Fibroblast of the aortic adventitia (primary cell): ENCODE measurements at regions not wholly inside any gene's neighbourhood (a gene's known extent, or its start where the extent isn't known, plus 50 kb on each side); places are given as distances from the start of the nearest gene placed in this dataset.

ENCODE experiments used
- DNase-seq: peaks from one replicate; pipeline ENCODE4 v3.0.0-alpha.2; 2010; ENCODE audit warnings: low read depth
- H3K4me3 ChIP-seq: 2 replicates; pipeline ENCODE4 v1.5.1; 2011; ENCODE audit warnings: low read depth, mild to moderate bottlenecking, control low read depth, low read length, moderate library complexity
- CTCF ChIP-seq: IDR thresholded peaks from 2 replicates; pipeline ENCODE4 v1.5.1; 2011; ENCODE audit warnings: mild to moderate bottlenecking, low read length, control low read depth, inconsistent platforms; ENCODE audit not compliant: insufficient read depth

- no peak for DNase-seq
- TF ChIP-seq CTCF: no peak
- H3K4me3 ChIP-seq: no peak overlapping the region
These were observed 358.7 kb upstream of the MAF start for GRCh38 chr16:79959226-79959625.

DNA sequence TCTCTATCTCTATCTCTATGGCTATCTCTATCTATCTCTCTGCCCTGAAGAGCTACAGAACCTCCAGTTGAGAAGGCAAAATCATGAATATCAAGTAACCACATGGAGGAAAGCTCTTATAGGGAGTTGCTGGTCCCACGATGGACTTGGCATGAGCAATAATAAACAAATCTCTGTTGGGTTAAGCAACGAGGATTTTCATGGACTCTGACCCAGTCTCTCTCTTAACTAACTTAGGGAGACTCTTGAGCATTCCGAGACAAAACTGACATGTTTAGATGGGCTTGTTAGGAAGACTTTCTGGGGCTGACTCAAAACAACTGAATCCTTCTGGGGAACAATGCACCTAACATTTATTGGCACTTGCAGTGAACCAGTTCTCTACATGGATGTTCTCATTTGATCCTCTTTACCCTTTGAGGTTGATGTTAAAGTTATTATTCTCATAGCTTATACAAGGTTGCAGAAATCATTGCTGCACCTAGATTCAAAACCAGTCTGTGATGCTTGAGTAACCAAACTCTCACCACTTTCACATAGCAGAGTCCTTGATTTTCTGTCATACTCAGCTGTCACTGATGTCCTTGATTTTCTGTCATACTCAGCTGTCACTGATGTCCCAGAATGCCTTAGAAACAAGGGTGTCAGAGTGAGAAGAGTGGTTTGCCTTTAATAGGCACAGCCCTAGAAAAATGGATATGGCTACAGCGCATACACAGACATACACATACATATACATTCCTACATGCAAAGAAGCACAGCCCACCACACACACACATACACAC lies 354.6 kb upstream of the MAF start:
- no peak overlapping the region for H3K4me3 ChIP-seq
- no peak for DNase-seq
- no peak for TF ChIP-seq CTCF

DNA sequence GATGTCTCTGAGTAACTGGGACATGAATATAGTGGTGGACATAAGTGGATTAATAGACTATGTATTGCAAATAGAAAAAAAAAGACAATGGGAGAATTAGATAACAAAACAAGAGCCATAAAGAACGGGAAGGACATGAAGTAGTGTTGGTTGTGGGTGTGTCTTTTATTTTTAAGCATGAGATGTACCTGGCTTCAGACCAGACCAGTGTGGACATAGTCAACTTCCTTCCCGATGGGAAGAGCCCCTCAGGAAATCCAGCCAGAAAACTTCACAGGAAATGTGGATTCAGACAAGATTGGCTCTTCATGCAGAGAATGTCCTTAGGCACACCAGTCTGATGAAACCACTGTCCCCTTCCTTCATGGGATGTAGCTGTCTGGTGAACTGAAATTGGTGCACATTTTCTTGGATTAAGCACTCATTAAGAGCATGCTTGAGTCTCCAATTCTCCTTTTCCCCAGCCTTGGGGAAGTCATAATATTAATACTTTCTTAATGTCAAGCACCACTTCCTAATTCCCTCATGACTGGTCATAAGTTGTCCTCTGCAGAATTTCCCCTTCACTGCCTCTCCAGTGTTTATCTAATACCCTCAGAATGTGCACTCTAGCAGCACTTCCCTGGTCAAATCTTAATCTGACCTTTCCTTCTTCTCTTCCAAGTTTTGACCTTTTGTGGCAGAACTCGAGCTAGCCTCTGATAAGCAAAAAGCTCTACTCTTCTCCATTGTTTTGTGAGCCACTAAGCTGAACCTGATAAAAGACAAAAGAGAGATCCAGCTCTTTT lies 350.6 kb upstream of the MAF start:
- H3K4me3 ChIP-seq: no peak overlapping the region
- no peak for DNase-seq
- no peak for TF ChIP-seq CTCF

- TF ChIP-seq CTCF: no peak
- DNase-seq: no peak
- no peak overlapping the region for H3K4me3 ChIP-seq
These were observed 348.9 kb upstream of the MAF start for GRCh38 chr16:79949417-79949816.

GRCh38 chr16:79947771-79948170 lies 347.2 kb upstream of the MAF start:
- H3K4me3 ChIP-seq: no peak overlapping the region
- no peak for TF ChIP-seq CTCF
- no peak for DNase-seq

DNA sequence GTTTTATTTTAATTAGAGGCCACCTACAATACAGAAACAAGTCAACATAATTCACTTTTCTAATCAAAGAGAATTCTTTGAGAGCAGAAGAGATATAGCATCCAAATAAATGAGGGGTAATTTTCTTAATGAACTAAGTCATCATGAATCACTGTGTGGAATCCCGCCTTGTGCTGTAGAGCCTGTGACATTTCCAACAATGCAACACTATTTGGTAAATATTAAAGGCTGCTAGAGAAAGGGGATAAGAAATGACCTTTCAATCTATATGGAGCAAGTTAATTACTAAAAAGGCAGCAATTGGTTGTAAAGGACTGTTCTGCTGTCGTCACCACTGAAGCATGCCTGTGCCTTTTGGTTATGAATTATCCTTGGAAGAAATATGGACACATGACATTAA lies 345.7 kb upstream of the MAF start:
- DNase-seq: no peak
- TF ChIP-seq CTCF: no peak
- no peak overlapping the region for H3K4me3 ChIP-seq
